ENCODE measurements at regions not wholly inside any gene's neighbourhood (a gene's known extent, or its start where the extent isn't known, plus 50 kb on each side); places are given as distances from the start of the nearest gene placed in this dataset.

GRCh38 chr10:85047979-85048378 is 719.6 kb downstream of the CCSER2 start:
- in situ Hi-C loops (cut with MboI; ENCODE audit: low sequenced_read_pairs, unreplicated experiment), result no loop called here
- TF ChIP-seq, protein P1, sequence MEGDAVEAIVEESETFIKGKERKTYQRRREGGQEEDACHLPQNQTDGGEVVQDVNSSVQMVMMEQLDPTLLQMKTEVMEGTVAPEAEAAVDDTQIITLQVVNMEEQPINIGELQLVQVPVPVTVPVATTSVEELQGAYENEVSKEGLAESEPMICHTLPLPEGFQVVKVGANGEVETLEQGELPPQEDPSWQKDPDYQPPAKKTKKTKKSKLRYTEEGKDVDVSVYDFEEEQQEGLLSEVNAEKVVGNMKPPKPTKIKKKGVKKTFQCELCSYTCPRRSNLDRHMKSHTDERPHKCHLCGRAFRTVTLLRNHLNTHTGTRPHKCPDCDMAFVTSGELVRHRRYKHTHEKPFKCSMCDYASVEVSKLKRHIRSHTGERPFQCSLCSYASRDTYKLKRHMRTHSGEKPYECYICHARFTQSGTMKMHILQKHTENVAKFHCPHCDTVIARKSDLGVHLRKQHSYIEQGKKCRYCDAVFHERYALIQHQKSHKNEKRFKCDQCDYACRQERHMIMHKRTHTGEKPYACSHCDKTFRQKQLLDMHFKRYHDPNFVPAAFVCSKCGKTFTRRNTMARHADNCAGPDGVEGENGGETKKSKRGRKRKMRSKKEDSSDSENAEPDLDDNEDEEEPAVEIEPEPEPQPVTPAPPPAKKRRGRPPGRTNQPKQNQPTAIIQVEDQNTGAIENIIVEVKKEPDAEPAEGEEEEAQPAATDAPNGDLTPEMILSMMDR (IDR thresholded peaks at IDR 0.05; ENCODE audit: borderline replicate concordance, control extremely low read depth, extremely low read depth, insufficient read depth, missing control alignments), result no peak
- DNase-seq (ENCODE audit: low spot score), result no peak

- in situ Hi-C loops (cut with MboI; ENCODE audit: low sequenced_read_pairs, unreplicated experiment), result no loop called here
- TF ChIP-seq, protein P1 (IDR thresholded peaks at IDR 0.05; ENCODE audit: borderline replicate concordance, control extremely low read depth, extremely low read depth, insufficient read depth, missing control alignments), result no peak
- DNase-seq (ENCODE audit: low spot score), result no peak
Observed at GRCh38 chr10:85048644-85049043, 720.3 kb downstream of the CCSER2 start.

GRCh38 chr10:85060944-85061343 is 732.6 kb downstream of the CCSER2 start:
- TF ChIP-seq, protein P1 (IDR thresholded peaks at IDR 0.05; ENCODE audit: borderline replicate concordance, control extremely low read depth, extremely low read depth, insufficient read depth, missing control alignments), result no peak
- no peak for DNase-seq (ENCODE audit: low spot score)
- in situ Hi-C loops (cut with MboI; ENCODE audit: low sequenced_read_pairs, unreplicated experiment), result no loop called here

DNA sequence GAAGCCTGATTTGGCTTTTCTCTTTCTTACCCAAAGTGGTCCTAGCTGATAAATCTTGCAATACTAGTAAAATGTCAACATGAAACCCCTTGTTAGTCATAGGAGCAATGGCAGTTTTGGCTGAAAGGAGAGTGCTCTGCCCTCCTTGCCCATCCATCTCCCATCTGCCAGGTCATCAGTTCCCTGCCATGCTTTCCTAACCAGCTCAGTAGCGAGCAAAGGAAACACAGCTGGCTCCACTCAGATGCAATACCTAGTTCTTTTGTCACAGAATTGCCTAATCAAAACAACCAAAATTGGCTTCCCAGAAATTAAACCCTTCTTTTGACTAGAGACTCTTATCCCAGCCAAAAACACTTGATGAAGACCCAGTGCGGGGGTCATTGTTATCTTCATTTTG is 733.0 kb downstream of the CCSER2 start:
- DNase-seq (ENCODE audit: low spot score), result no peak
- in situ Hi-C loops (cut with MboI; ENCODE audit: low sequenced_read_pairs, unreplicated experiment), result no loop called here
- TF ChIP-seq, protein P1 (IDR thresholded peaks at IDR 0.05; ENCODE audit: borderline replicate concordance, control extremely low read depth, extremely low read depth, insufficient read depth, missing control alignments), result no peak

- in situ Hi-C loops (cut with MboI; ENCODE audit: low sequenced_read_pairs, unreplicated experiment), result no loop called here
- TF ChIP-seq, protein P1 (IDR thresholded peaks at IDR 0.05; ENCODE audit: borderline replicate concordance, control extremely low read depth, extremely low read depth, insufficient read depth, missing control alignments), result no peak
- DNase-seq (ENCODE audit: low spot score), result no peak
Observed at GRCh38 chr10:85067955-85068354, 739.6 kb downstream of the CCSER2 start.

DNA sequence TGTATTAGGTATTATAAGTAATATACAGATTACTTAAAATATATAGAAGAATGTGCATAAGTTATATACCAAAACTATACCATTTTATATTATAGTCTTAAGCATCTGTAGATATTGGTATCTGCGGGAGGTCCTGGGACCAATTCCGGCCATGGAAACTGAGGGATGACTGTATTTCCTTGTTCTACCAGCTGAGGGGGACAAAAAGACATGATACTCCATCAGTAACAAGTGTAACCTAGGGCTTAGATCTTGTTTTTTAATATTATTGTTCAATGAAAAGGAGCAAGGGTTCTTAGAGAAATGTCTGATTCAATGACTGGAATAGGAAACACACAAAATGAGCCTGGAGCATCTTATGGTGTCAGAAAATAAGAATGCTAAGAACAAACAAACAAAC is 752.5 kb downstream of the CCSER2 start:
- in situ Hi-C loops (cut with MboI; ENCODE audit: low sequenced_read_pairs, unreplicated experiment), result no loop called here
- DNase-seq (ENCODE audit: low spot score), result no peak
- TF ChIP-seq, protein P1 (IDR thresholded peaks at IDR 0.05; ENCODE audit: borderline replicate concordance, control extremely low read depth, extremely low read depth, insufficient read depth, missing control alignments), result no peak

All from GM13976 (cell line).